ENCODE measurements at regions not wholly inside any gene's neighbourhood (a gene's known extent, or its start where the extent isn't known, plus 50 kb on each side); places are given as distances from the start of the nearest gene placed in this dataset.

DNA sequence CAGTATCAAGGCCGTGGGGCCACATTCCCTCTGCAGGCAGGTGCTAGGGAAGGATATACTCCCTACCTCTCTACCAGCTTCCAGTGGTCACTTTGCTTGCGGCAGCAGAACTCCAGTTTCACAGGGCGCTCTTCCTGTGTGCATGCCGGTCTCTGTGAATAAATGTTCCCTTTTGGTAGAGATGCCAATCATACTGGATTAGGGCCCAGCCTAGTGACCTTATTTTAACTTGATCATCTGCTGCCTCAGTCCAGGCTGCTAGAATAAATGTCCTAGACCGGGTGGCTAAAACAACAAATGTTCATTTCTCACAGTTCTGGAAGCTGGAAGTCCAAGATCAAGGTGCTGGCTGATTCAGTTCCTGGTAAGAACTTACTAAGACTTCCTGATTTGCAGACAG, 198.8 kb upstream of the TMEM132C start:
- H4K20me1 ChIP-seq (replicated peaks in 1 of 2; ENCODE audit: control insufficient read depth in 1 of 2, insufficient read depth in 2 of 2, low read length in 2 of 2) = no peaks in the 10 kb centered on the region
- FAIRE-seq = no peak
- CTCF ChIA-PET (ENCODE audit: partially characterized antibody) = interaction anchor here (1.0 to 3.3 kb wide), 12 partner anchors 11 to 355 kb away, joined by 3 to 37 read pairs (median 7); no protein-coding TSS in a partner anchor

More for the DNA sequence above, 198.8 kb upstream of the TMEM132C start:
- Histone ChIP-seq H3K56ac (replicated peaks; ENCODE audit: insufficient read length, low read depth, low read length) (no peak overlapping the region), H4K5ac (ENCODE audit: insufficient read length, low read depth, low read length) (no peak overlapping the region), H3K14ac (ENCODE audit: insufficient read length) (no peak overlapping the region), H2BK120ac (replicated peaks; ENCODE audit: low read depth, low read length) (no peak overlapping the region), H4K8ac (ENCODE audit: extremely low read depth, insufficient read depth, low read length) (no peak overlapping the region), H2BK20ac (ENCODE audit: low read length) (no peak overlapping the region), H3K79me1 (ENCODE audit: low read depth, low read length) (no peaks in the 10 kb centered on the region), H4K91ac (replicated peaks; ENCODE audit: insufficient read length, low read length) (no peak overlapping the region), H3K18ac (ENCODE audit: extremely low read depth, low read length) (no peak overlapping the region), H3K23me2 (ENCODE audit: low read depth, low read length) (no peaks in the 10 kb centered on the region), H2BK5ac (ENCODE audit: low read depth, low read length) (no peak overlapping the region), H3K4ac (replicated peaks; ENCODE audit: insufficient read length, low read depth, low read length) (no peak overlapping the region), H3K27ac (ENCODE audit: low read depth, low read length) (no peak overlapping the region), H3K4me3 (ENCODE audit: extremely low read depth in 1 of 4, insufficient read depth in 2 of 4, low read depth in 3 of 4, low read length in 4 of 4) (no peak overlapping the region), H3K79me2 (ENCODE audit: control insufficient read depth in 1 of 2, insufficient read depth in 2 of 2, low read length in 2 of 2) (no peaks in the 10 kb centered on the region), H2AFZ (ENCODE audit: low read length) (peak overlapping the region; percentile 53; the same call in 1 of the 2 replicates), H3K9ac (replicated peaks in 1 of 4; ENCODE audit: extremely low read depth in 1 of 4, low read depth in 3 of 4, low read length in 3 of 4) (no peak overlapping the region), H3K27me3 (replicated peaks in 1 of 4; ENCODE audit: control insufficient read depth in 3 of 4, extremely low read depth in 1 of 4, insufficient read depth in 3 of 4, low read length in 3 of 4) (no peaks in the 10 kb centered on the region), H3K4me2 (ENCODE audit: insufficient read depth in 1 of 2, low read depth in 2 of 2, low read length in 2 of 2) (no peak overlapping the region), H2BK12ac (ENCODE audit: low read depth, low read length) (no peak overlapping the region), H3K4me1 (replicated peaks in 1 of 4; ENCODE audit: control insufficient read depth in 3 of 4, insufficient read depth in 4 of 4, low read length in 3 of 4) (no peaks in the 10 kb centered on the region), H2AK5ac (ENCODE audit: low read depth, low read length) (no peak overlapping the region), H3K23ac (ENCODE audit: insufficient read length) (no peak overlapping the region), H2BK15ac (ENCODE audit: low read length) (no peak overlapping the region), H3K9me3 (ENCODE audit: insufficient read depth in 2 of 2, low read depth in 1 of 2, low read length in 1 of 2) (no peaks in the 10 kb centered on the region), H3K36me3 (ENCODE audit: control insufficient read depth in 2 of 4, insufficient read depth in 4 of 4, low read length in 3 of 4) (no peaks in the 10 kb centered on the region)
- TF ChIP-seq, protein P1, sequence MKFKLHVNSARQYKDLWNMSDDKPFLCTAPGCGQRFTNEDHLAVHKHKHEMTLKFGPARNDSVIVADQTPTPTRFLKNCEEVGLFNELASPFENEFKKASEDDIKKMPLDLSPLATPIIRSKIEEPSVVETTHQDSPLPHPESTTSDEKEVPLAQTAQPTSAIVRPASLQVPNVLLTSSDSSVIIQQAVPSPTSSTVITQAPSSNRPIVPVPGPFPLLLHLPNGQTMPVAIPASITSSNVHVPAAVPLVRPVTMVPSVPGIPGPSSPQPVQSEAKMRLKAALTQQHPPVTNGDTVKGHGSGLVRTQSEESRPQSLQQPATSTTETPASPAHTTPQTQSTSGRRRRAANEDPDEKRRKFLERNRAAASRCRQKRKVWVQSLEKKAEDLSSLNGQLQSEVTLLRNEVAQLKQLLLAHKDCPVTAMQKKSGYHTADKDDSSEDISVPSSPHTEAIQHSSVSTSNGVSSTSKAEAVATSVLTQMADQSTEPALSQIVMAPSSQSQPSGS (IDR thresholded peaks at IDR 0.05; ENCODE audit: low read length) = no peak
- TF ChIP-seq BRCA1 (IDR thresholded peaks at IDR 0.05; ENCODE audit: low read depth, low read length) (no peak), SP1 (IDR thresholded peaks at IDR 0.05; ENCODE audit: low read depth, low read length) (no peak), KDM4A (IDR thresholded peaks at IDR 0.05; ENCODE audit: low read depth, low read length, severe bottlenecking) (no peak), TBP (IDR thresholded peaks at IDR 0.05; ENCODE audit: low read depth, low read length) (no peak), CREB1 (IDR thresholded peaks at IDR 0.05) (no peak), SP2 (IDR thresholded peaks at IDR 0.05; ENCODE audit: low read length) (no peak), ASH2L (IDR thresholded peaks at IDR 0.05; ENCODE audit: low read length) (no peak), MAFK (IDR thresholded peaks at IDR 0.05; ENCODE audit: low read depth, low read length) (no peak), CBX5 (IDR thresholded peaks at IDR 0.05; ENCODE audit: low read depth, low read length) (no peak)
- TF ChIP-seq, protein P2, sequence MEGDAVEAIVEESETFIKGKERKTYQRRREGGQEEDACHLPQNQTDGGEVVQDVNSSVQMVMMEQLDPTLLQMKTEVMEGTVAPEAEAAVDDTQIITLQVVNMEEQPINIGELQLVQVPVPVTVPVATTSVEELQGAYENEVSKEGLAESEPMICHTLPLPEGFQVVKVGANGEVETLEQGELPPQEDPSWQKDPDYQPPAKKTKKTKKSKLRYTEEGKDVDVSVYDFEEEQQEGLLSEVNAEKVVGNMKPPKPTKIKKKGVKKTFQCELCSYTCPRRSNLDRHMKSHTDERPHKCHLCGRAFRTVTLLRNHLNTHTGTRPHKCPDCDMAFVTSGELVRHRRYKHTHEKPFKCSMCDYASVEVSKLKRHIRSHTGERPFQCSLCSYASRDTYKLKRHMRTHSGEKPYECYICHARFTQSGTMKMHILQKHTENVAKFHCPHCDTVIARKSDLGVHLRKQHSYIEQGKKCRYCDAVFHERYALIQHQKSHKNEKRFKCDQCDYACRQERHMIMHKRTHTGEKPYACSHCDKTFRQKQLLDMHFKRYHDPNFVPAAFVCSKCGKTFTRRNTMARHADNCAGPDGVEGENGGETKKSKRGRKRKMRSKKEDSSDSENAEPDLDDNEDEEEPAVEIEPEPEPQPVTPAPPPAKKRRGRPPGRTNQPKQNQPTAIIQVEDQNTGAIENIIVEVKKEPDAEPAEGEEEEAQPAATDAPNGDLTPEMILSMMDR (IDR thresholded peaks at IDR 0.05; ENCODE audit: control extremely low read depth in 1 of 3, insufficient read depth in 1 of 3, low read depth in 1 of 3, low read length in 3 of 3) = no peak
- no peak for DNase-seq (ENCODE audit: low read depth in 1 of 2, low spot score in 2 of 2)
- 92% methylated on average over 5 of the region's 5 CpGs; no CpG with 5 or more reads in 1 of the 2 experiments for WGBS, 2 experiments (ENCODE audit: extremely low coverage in 1 of 2, insufficient coverage in 1 of 2, insufficient read length in 1 of 2, insufficient replicate concordance in 2 of 2, low coverage in 1 of 2, low lambda C conversion rate in 2 of 2, missing lambda C conversion rate in 1 of 2)
- POLR2A ChIA-PET (ENCODE audit: partially characterized antibody) = no interaction called here
